Subcutaneous adipose tissue (tissue), 1 donor: ENCODE measurements at regions not wholly inside any gene's neighbourhood (a gene's known extent, or its start where the extent isn't known, plus 50 kb on each side); places are given as distances from the start of the nearest gene placed in this dataset.

ENCODE experiments used
- CTCF ChIP-seq: fragments of 450-650 bp; IDR thresholded peaks from one replicate; pipeline ENCODE4 v1.5.1; 2016; ENCODE audit warnings: low read depth, mild to moderate bottlenecking, control low read depth, antibody characterized with exemption, moderate library complexity

GRCh38 chr3:64422192-64422591 lies 196.9 kb upstream of the PRICKLE2 start:
- no peak for TF ChIP-seq CTCF

- no peak for TF ChIP-seq CTCF
These were observed 192.6 kb upstream of the PRICKLE2 start for GRCh38 chr3:64417816-64418215.

GRCh38 chr3:64414043-64414442 lies 188.8 kb upstream of the PRICKLE2 start:
- TF ChIP-seq CTCF, result no peak

GRCh38 chr3:64411101-64411500 lies 185.8 kb upstream of the PRICKLE2 start:
- TF ChIP-seq CTCF, result no peak

GRCh38 chr3:64410226-64410625 lies 185.0 kb upstream of the PRICKLE2 start:
- TF ChIP-seq CTCF, result no peak

- no peak for TF ChIP-seq CTCF
These were observed 183.5 kb upstream of the PRICKLE2 start for GRCh38 chr3:64408770-64409169.

GRCh38 chr3:64406271-64406670 lies 181.0 kb upstream of the PRICKLE2 start:
- TF ChIP-seq CTCF, result no peak
